ENCODE measurements at regions not wholly inside any gene's neighbourhood (a gene's known extent, or its start where the extent isn't known, plus 50 kb on each side); places are given as distances from the start of the nearest gene placed in this dataset.

DNA sequence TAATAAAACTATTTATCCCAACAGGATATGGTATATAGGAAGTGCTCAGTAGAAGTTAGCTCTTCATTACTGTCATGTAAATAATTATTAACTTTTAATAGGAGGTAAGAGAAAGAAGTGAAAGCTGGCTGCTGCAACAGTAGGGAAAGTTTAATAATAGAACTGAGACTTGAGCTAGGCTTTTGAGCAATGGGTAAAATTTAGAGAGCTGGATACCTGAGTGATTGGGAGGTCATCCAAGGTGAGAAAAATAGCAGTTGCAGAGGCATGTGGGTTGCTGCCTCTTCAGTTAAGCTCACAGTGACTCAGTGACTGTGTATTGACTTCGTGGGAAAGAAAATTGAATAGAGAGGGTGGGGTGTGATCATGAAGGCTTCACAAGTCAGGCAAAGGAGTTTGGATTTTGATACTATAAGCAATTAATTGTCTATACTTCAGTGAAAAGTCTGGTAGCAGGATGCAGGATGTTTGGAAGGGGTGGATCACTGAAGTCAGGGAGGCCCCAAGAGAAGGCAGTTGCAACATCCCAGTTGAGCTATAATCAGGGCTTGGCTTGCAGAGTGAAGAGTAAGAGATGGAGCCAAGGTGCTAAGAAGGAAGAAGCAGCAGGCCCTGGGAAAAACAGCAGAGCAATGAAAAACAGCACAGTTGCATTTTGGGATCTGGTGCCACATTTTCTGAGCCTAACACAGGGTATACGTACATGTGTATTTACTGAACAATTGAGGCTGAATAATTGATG is 172.0 kb upstream of the FRMD6 start:
- H3K56ac ChIP-seq (ENCODE audit: low read length): no peak overlapping the region
- H4K5ac ChIP-seq (ENCODE audit: low read length): no peak overlapping the region
- no peaks in the 10 kb centered on the region for H3K27me3 ChIP-seq (ENCODE audit: insufficient read depth, low read length, poor library complexity)
- no peak overlapping the region for H3K9ac ChIP-seq (ENCODE audit: low read length)
- no peak overlapping the region for H3K23ac ChIP-seq (ENCODE audit: low read length)
- H2BK15ac ChIP-seq (replicated peaks; ENCODE audit: low read depth): no peak overlapping the region
- H2BK5ac ChIP-seq (ENCODE audit: low read length): no peak overlapping the region
- H3K79me2 ChIP-seq (ENCODE audit: control insufficient read depth, insufficient read depth, low read length): no peaks in the 10 kb centered on the region
- no peak overlapping the region for H2BK120ac ChIP-seq (ENCODE audit: low read depth, low read length)
- H4K8ac ChIP-seq (ENCODE audit: low read depth, low read length): no peak overlapping the region
- H3K36me3 ChIP-seq (ENCODE audit: control insufficient read depth, insufficient read depth, low read length): no peaks in the 10 kb centered on the region
- H3K4ac ChIP-seq (ENCODE audit: low read depth, low read length): no peak overlapping the region
- H2AK5ac ChIP-seq (ENCODE audit: low read length): no peak overlapping the region
- no peak overlapping the region for H3K18ac ChIP-seq (ENCODE audit: low read length)
- no peak overlapping the region for H3K4me3 ChIP-seq (ENCODE audit: low read length)
- no peak overlapping the region for H3K27ac ChIP-seq (ENCODE audit: low read depth, low read length)
- peaks cover 5% of the 10 kb centered on the region for H3K4me1 ChIP-seq (ENCODE audit: control insufficient read depth, low read depth, low read length)
- DNase-seq: no peak
- no CpG with 5 or more reads among the region's 2 CpGs for WGBS (ENCODE audit: extremely low coverage, insufficient coverage, low lambda C conversion rate)
- H3K4me2 ChIP-seq (ENCODE audit: low read length): no peak overlapping the region
- no peaks in the 10 kb centered on the region for H3K79me1 ChIP-seq (ENCODE audit: low read length)

DNA sequence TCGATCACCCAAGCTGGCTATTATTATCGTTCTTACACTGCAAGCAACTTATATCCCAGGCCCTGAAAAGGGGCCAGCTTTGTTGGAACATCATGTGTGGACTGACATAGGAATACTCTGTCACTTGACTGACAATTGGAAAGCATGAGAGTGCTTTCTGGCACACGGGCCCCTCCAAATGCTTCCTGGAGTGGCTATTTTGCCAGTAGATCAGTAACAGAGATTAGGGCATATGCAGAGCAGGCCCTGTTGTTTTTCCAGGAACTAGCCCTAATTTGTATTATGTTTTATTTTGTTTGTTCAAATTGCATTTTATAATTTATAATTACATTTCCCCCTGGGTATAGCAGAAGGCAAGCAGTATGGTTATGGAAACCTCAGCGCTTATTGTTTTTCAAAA is 170.1 kb upstream of the FRMD6 start:
- WGBS (ENCODE audit: extremely low coverage, insufficient coverage, low lambda C conversion rate): no CpG with 5 or more reads among the region's 4 CpGs
- Histone ChIP-seq H3K4ac (ENCODE audit: low read depth, low read length) (no peak overlapping the region), H3K79me2 (ENCODE audit: control insufficient read depth, insufficient read depth, low read length) (no peaks in the 10 kb centered on the region), H3K36me3 (ENCODE audit: control insufficient read depth, insufficient read depth, low read length) (no peaks in the 10 kb centered on the region), H3K4me3 (ENCODE audit: low read length) (no peak overlapping the region), H3K27me3 (ENCODE audit: insufficient read depth, low read length, poor library complexity) (no peaks in the 10 kb centered on the region), H3K23ac (ENCODE audit: low read length) (no peak overlapping the region), H3K4me2 (ENCODE audit: low read length) (no peak overlapping the region), H4K8ac (ENCODE audit: low read depth, low read length) (no peak overlapping the region), H2AK5ac (ENCODE audit: low read length) (no peak overlapping the region), H3K4me1 (ENCODE audit: control insufficient read depth, low read depth, low read length) (peaks cover 5% of the 10 kb centered on the region), H2BK120ac (ENCODE audit: low read depth, low read length) (no peak overlapping the region), H2BK15ac (replicated peaks; ENCODE audit: low read depth) (no peak overlapping the region), H3K9ac (ENCODE audit: low read length) (no peak overlapping the region), H4K5ac (ENCODE audit: low read length) (no peak overlapping the region), H3K18ac (ENCODE audit: low read length) (no peak overlapping the region), H3K79me1 (ENCODE audit: low read length) (no peaks in the 10 kb centered on the region), H2BK5ac (ENCODE audit: low read length) (no peak overlapping the region), H3K56ac (ENCODE audit: low read length) (no peak overlapping the region), H3K27ac (ENCODE audit: low read depth, low read length) (no peak overlapping the region)
- DNase-seq: no peak

DNA sequence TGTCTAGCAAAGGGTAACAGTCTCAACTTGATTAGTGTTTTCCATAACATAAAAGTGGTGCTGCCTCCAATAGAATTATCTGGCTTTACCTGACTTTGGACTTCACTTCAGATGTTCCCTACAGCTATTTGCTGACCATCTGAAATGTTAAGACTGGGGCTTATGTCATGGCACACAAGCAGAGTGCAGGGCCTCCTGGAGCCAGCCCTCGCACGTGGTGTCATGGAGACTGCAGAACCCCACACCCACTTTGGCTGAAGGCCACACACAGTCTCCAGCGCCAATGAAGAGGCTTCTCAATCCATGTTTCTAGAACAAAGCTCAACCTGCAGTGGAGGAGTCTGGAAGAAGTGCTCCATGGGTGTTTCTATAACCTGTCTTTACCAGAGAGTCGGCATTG is 169.6 kb upstream of the FRMD6 start:
- Histone ChIP-seq H3K79me1 (ENCODE audit: low read length) (no peaks in the 10 kb centered on the region), H3K4ac (ENCODE audit: low read depth, low read length) (no peak overlapping the region), H4K8ac (ENCODE audit: low read depth, low read length) (no peak overlapping the region), H2BK5ac (ENCODE audit: low read length) (no peak overlapping the region), H3K9ac (ENCODE audit: low read length) (no peak overlapping the region), H2BK120ac (ENCODE audit: low read depth, low read length) (no peak overlapping the region), H3K4me3 (ENCODE audit: low read length) (no peak overlapping the region), H3K27me3 (ENCODE audit: insufficient read depth, low read length, poor library complexity) (no peaks in the 10 kb centered on the region), H4K5ac (ENCODE audit: low read length) (no peak overlapping the region), H3K4me1 (ENCODE audit: control insufficient read depth, low read depth, low read length) (peaks cover 5% of the 10 kb centered on the region), H3K56ac (ENCODE audit: low read length) (no peak overlapping the region), H2BK15ac (replicated peaks; ENCODE audit: low read depth) (no peak overlapping the region), H3K23ac (ENCODE audit: low read length) (no peak overlapping the region), H3K36me3 (ENCODE audit: control insufficient read depth, insufficient read depth, low read length) (no peaks in the 10 kb centered on the region), H3K4me2 (ENCODE audit: low read length) (no peak overlapping the region), H2AK5ac (ENCODE audit: low read length) (no peak overlapping the region), H3K79me2 (ENCODE audit: control insufficient read depth, insufficient read depth, low read length) (no peaks in the 10 kb centered on the region), H3K27ac (ENCODE audit: low read depth, low read length) (no peak overlapping the region), H3K18ac (ENCODE audit: low read length) (no peak overlapping the region)
- WGBS (ENCODE audit: extremely low coverage, insufficient coverage, low lambda C conversion rate): no CpG with 5 or more reads among the region's 4 CpGs
- DNase-seq: no peak

DNA sequence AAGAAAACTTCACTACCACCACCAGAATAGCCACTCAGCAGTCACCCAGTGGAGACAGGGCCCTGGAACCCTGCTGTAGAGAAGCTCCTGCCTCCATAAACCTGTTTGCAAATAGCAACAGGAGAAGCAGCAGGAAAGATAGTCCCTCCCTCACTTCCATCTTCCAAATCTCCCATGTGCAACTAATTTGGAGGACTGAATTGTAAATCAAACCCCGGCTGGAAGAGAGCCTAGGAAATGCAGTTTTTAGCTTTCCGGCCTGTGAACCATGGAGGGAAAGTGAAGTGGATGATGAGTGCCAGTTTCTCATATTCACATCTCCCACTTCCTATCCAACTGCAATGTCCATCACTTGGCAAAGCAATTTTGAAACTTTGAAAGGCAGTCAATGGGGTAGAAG is 167.2 kb upstream of the FRMD6 start:
- Histone ChIP-seq H4K8ac (ENCODE audit: low read depth, low read length) (no peak overlapping the region), H3K4me3 (ENCODE audit: low read length) (no peak overlapping the region), H4K5ac (ENCODE audit: low read length) (no peak overlapping the region), H3K4ac (ENCODE audit: low read depth, low read length) (no peak overlapping the region), H2AK5ac (ENCODE audit: low read length) (no peak overlapping the region), H2BK15ac (replicated peaks; ENCODE audit: low read depth) (no peak overlapping the region), H3K9ac (ENCODE audit: low read length) (no peak overlapping the region), H3K79me1 (ENCODE audit: low read length) (no peaks in the 10 kb centered on the region), H2BK120ac (ENCODE audit: low read depth, low read length) (no peak overlapping the region), H2BK5ac (ENCODE audit: low read length) (no peak overlapping the region), H3K4me1 (ENCODE audit: control insufficient read depth, low read depth, low read length) (peaks cover 3% of the 10 kb centered on the region), H3K23ac (ENCODE audit: low read length) (no peak overlapping the region), H3K36me3 (ENCODE audit: control insufficient read depth, insufficient read depth, low read length) (no peaks in the 10 kb centered on the region), H3K4me2 (ENCODE audit: low read length) (no peak overlapping the region), H3K18ac (ENCODE audit: low read length) (no peak overlapping the region), H3K27ac (ENCODE audit: low read depth, low read length) (no peak overlapping the region), H3K79me2 (ENCODE audit: control insufficient read depth, insufficient read depth, low read length) (no peaks in the 10 kb centered on the region), H3K27me3 (ENCODE audit: insufficient read depth, low read length, poor library complexity) (no peaks in the 10 kb centered on the region), H3K56ac (ENCODE audit: low read length) (no peak overlapping the region)
- DNase-seq: no peak
- no CpG with 5 or more reads among the region's 2 CpGs for WGBS (ENCODE audit: extremely low coverage, insufficient coverage, low lambda C conversion rate)

DNA sequence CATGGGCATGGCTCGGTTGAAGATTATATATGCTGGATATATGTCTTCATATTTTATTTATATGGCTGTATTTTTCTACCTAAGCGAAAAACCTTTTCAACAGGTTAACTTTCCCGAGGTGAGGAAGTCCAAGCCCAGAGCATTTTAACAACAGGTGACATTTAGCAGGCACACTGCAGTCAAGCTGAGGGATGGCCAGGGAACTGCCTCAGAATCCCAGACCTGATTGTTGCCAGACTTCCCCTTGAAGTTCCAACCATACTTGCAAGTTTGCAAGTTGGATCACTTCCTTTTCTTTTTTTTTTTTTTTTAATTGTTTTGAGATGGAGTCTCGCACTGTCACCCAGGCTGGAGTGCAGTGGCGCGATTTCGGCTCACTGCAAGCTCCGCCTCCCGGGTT is 166.0 kb upstream of the FRMD6 start:
- Histone ChIP-seq H3K18ac (ENCODE audit: low read length) (no peak overlapping the region), H2BK5ac (ENCODE audit: low read length) (no peak overlapping the region), H2BK15ac (replicated peaks; ENCODE audit: low read depth) (no peak overlapping the region), H3K27me3 (ENCODE audit: insufficient read depth, low read length, poor library complexity) (no peaks in the 10 kb centered on the region), H2BK120ac (ENCODE audit: low read depth, low read length) (no peak overlapping the region), H4K5ac (ENCODE audit: low read length) (no peak overlapping the region), H3K4me2 (ENCODE audit: low read length) (no peak overlapping the region), H3K79me1 (ENCODE audit: low read length) (no peaks in the 10 kb centered on the region), H3K4me1 (ENCODE audit: control insufficient read depth, low read depth, low read length) (no peaks in the 10 kb centered on the region), H2AK5ac (ENCODE audit: low read length) (no peak overlapping the region), H3K79me2 (ENCODE audit: control insufficient read depth, insufficient read depth, low read length) (no peaks in the 10 kb centered on the region), H3K4ac (ENCODE audit: low read depth, low read length) (no peak overlapping the region), H3K23ac (ENCODE audit: low read length) (no peak overlapping the region), H3K36me3 (ENCODE audit: control insufficient read depth, insufficient read depth, low read length) (no peaks in the 10 kb centered on the region), H4K8ac (ENCODE audit: low read depth, low read length) (no peak overlapping the region), H3K56ac (ENCODE audit: low read length) (no peak overlapping the region), H3K9ac (ENCODE audit: low read length) (no peak overlapping the region), H3K4me3 (ENCODE audit: low read length) (no peak overlapping the region), H3K27ac (ENCODE audit: low read depth, low read length) (no peak overlapping the region)
- DNase-seq: no peak
- no CpG with 5 or more reads among the region's 9 CpGs for WGBS (ENCODE audit: extremely low coverage, insufficient coverage, low lambda C conversion rate)

DNA sequence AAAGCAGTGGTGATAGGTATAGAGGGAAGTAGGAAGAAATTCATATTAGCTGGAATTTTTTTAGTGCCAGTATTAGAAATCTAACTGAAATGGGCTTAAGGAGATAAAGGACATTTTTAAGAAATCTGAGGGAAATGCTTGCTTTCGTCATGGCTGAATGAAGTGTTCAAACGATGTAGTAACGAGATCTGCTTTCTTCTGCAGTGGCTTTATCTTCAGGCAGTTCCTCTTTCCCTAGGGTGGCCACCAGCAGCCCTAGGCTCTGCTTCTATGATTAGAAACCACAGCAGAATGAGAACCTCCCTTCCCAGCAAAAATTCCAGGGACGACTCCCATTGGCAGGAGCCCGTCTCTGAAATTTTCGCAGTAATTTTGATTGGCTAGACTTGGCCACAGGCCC is 163.9 kb upstream of the FRMD6 start:
- Histone ChIP-seq H3K9ac (ENCODE audit: low read length) (no peak overlapping the region), H3K18ac (ENCODE audit: low read length) (no peak overlapping the region), H2BK15ac (replicated peaks; ENCODE audit: low read depth) (no peak overlapping the region), H3K36me3 (ENCODE audit: control insufficient read depth, insufficient read depth, low read length) (no peaks in the 10 kb centered on the region), H3K27ac (ENCODE audit: low read depth, low read length) (no peak overlapping the region), H3K4me3 (ENCODE audit: low read length) (no peak overlapping the region), H3K4me1 (ENCODE audit: control insufficient read depth, low read depth, low read length) (no peaks in the 10 kb centered on the region), H3K79me1 (ENCODE audit: low read length) (no peaks in the 10 kb centered on the region), H3K56ac (ENCODE audit: low read length) (no peak overlapping the region), H2BK5ac (ENCODE audit: low read length) (no peak overlapping the region), H3K4me2 (ENCODE audit: low read length) (no peak overlapping the region), H4K8ac (ENCODE audit: low read depth, low read length) (no peak overlapping the region), H3K4ac (ENCODE audit: low read depth, low read length) (no peak overlapping the region), H4K5ac (ENCODE audit: low read length) (no peak overlapping the region), H3K79me2 (ENCODE audit: control insufficient read depth, insufficient read depth, low read length) (no peaks in the 10 kb centered on the region), H2BK120ac (ENCODE audit: low read depth, low read length) (no peak overlapping the region), H3K27me3 (ENCODE audit: insufficient read depth, low read length, poor library complexity) (no peaks in the 10 kb centered on the region), H3K23ac (ENCODE audit: low read length) (no peak overlapping the region), H2AK5ac (ENCODE audit: low read length) (no peak overlapping the region)
- no peak for DNase-seq
- no CpG with 5 or more reads among the region's 6 CpGs for WGBS (ENCODE audit: extremely low coverage, insufficient coverage, low lambda C conversion rate)
